ENCODE measurements at regions not wholly inside any gene's neighbourhood (a gene's known extent, or its start where the extent isn't known, plus 50 kb on each side); places are given as distances from the start of the nearest gene placed in this dataset.

- no peaks in the 10 kb centered on the region for H3K4me1 ChIP-seq (ENCODE audit: insufficient read depth, low read length)
- no peak for TF ChIP-seq CTCF (IDR thresholded peaks at IDR 0.05; ENCODE audit: extremely low read depth, low read depth, low read length)
- no peaks in the 10 kb centered on the region for H3K36me3 ChIP-seq (ENCODE audit: insufficient read depth, low read length)
These were observed 223.2 kb upstream of the GNAI1 start for GRCh38 chr7:79911420-79911819.

GRCh38 chr7:79909176-79909575, 225.5 kb upstream of the GNAI1 start:
- no peak for TF ChIP-seq CTCF (IDR thresholded peaks at IDR 0.05; ENCODE audit: extremely low read depth, low read depth, low read length)

More at GRCh38 chr7:79911420-79911819, 223.2 kb upstream of the GNAI1 start:
- no peak overlapping the region for H3K27ac ChIP-seq (ENCODE audit: low read depth, low read length)
- H3K9me3 ChIP-seq (ENCODE audit: low read depth, low read length) = no peaks in the 10 kb centered on the region
- no peak overlapping the region for H3K4me2 ChIP-seq (ENCODE audit: insufficient read depth, low read length)
- no peak for DNase-seq (ENCODE audit: insufficient read length, low spot score, missing footprints)
- H3K79me2 ChIP-seq (ENCODE audit: insufficient read depth, low read length) = no peaks in the 10 kb centered on the region
- H3K27me3 ChIP-seq (ENCODE audit: insufficient read depth, low read length) = no peaks in the 10 kb centered on the region
- no peak overlapping the region for H2AFZ ChIP-seq (ENCODE audit: low read length)
- no peaks in the 10 kb centered on the region for H4K20me1 ChIP-seq (ENCODE audit: insufficient read depth, low read length)
- H3K4me3 ChIP-seq (ENCODE audit: insufficient read depth, low read length) = no peak overlapping the region

GRCh38 chr7:79897166-79897565, 237.5 kb upstream of the GNAI1 start:
- no peaks in the 10 kb centered on the region for H3K9me3 ChIP-seq (ENCODE audit: low read depth, low read length)
- DNase-seq (ENCODE audit: insufficient read length, low spot score, missing footprints) = no peak
- TF ChIP-seq CTCF (IDR thresholded peaks at IDR 0.05; ENCODE audit: extremely low read depth, low read depth, low read length) = no peak
- no peaks in the 10 kb centered on the region for H3K79me2 ChIP-seq (ENCODE audit: insufficient read depth, low read length)
- H3K4me1 ChIP-seq (ENCODE audit: insufficient read depth, low read length) = no peaks in the 10 kb centered on the region
- no peak overlapping the region for H2AFZ ChIP-seq (ENCODE audit: low read length)
- no peaks in the 10 kb centered on the region for H3K27me3 ChIP-seq (ENCODE audit: insufficient read depth, low read length)
- no peak overlapping the region for H3K4me2 ChIP-seq (ENCODE audit: insufficient read depth, low read length)
- H3K27ac ChIP-seq (ENCODE audit: low read depth, low read length) = no peak overlapping the region
- no peak overlapping the region for H3K4me3 ChIP-seq (ENCODE audit: insufficient read depth, low read length)
- H4K20me1 ChIP-seq (ENCODE audit: insufficient read depth, low read length) = no peaks in the 10 kb centered on the region
- no peaks in the 10 kb centered on the region for H3K36me3 ChIP-seq (ENCODE audit: insufficient read depth, low read length)

More at GRCh38 chr7:79909176-79909575, 225.5 kb upstream of the GNAI1 start:
- H3K27ac ChIP-seq (ENCODE audit: low read depth, low read length) = no peak overlapping the region
- no peak overlapping the region for H3K4me3 ChIP-seq (ENCODE audit: insufficient read depth, low read length)
- no peaks in the 10 kb centered on the region for H3K4me1 ChIP-seq (ENCODE audit: insufficient read depth, low read length)
- H3K9me3 ChIP-seq (ENCODE audit: low read depth, low read length) = no peaks in the 10 kb centered on the region
- no peak overlapping the region for H2AFZ ChIP-seq (ENCODE audit: low read length)
- H3K4me2 ChIP-seq (ENCODE audit: insufficient read depth, low read length) = no peak overlapping the region
- peak; percentile 38 for DNase-seq (ENCODE audit: insufficient read length, low spot score, missing footprints)
- no peaks in the 10 kb centered on the region for H4K20me1 ChIP-seq (ENCODE audit: insufficient read depth, low read length)
- no peaks in the 10 kb centered on the region for H3K79me2 ChIP-seq (ENCODE audit: insufficient read depth, low read length)
- no peaks in the 10 kb centered on the region for H3K36me3 ChIP-seq (ENCODE audit: insufficient read depth, low read length)
- H3K27me3 ChIP-seq (ENCODE audit: insufficient read depth, low read length) = no peaks in the 10 kb centered on the region

- Histone ChIP-seq H3K27ac (ENCODE audit: low read depth, low read length) (no peak overlapping the region), H3K79me2 (ENCODE audit: insufficient read depth, low read length) (no peaks in the 10 kb centered on the region), H2AFZ (ENCODE audit: low read length) (no peak overlapping the region), H3K27me3 (ENCODE audit: insufficient read depth, low read length) (peaks cover 3% of the 10 kb centered on the region), H3K4me2 (ENCODE audit: insufficient read depth, low read length) (no peak overlapping the region), H3K4me1 (ENCODE audit: insufficient read depth, low read length) (no peaks in the 10 kb centered on the region), H4K20me1 (ENCODE audit: insufficient read depth, low read length) (no peaks in the 10 kb centered on the region), H3K36me3 (ENCODE audit: insufficient read depth, low read length) (no peaks in the 10 kb centered on the region), H3K4me3 (ENCODE audit: insufficient read depth, low read length) (no peak overlapping the region), H3K9me3 (ENCODE audit: low read depth, low read length) (no peaks in the 10 kb centered on the region)
- no peak for DNase-seq (ENCODE audit: insufficient read length, low spot score, missing footprints)
- no peak for TF ChIP-seq CTCF (IDR thresholded peaks at IDR 0.05; ENCODE audit: extremely low read depth, low read depth, low read length)
These were observed 240.6 kb upstream of the GNAI1 start for GRCh38 chr7:79893991-79894390.
